IPS-NIHi7 (cell line): ENCODE measurements at regions not wholly inside any gene's neighbourhood (a gene's known extent, or its start where the extent isn't known, plus 50 kb on each side); places are given as distances from the start of the nearest gene placed in this dataset.

Experiments used
- DNase-seq: peaks from one replicate; pipeline ENCODE4 v3.0.0; 2012; ENCODE audit warnings: mixed read lengths; ENCODE audit errors: extremely low spot score

- no peak for DNase-seq
Measured at GRCh38 chr3:166243511-166243910, 406.3 kb upstream of the BCHE start.

- DNase-seq = no peak
Measured at GRCh38 chr3:166223120-166223519, 385.9 kb upstream of the BCHE start.

- no peak for DNase-seq
Measured at GRCh38 chr3:166211451-166211850, 374.2 kb upstream of the BCHE start.

- no peak for DNase-seq
Measured at GRCh38 chr3:166209701-166210100, 372.5 kb upstream of the BCHE start.

- no peak for DNase-seq
Measured at GRCh38 chr3:166205158-166205557, 367.9 kb upstream of the BCHE start.

GRCh38 chr3:166201476-166201875, 364.3 kb upstream of the BCHE start:
- DNase-seq = no peak

GRCh38 chr3:166199491-166199890, 362.3 kb upstream of the BCHE start:
- DNase-seq = no peak

- DNase-seq = no peak
Measured at GRCh38 chr3:166195808-166196207, 358.6 kb upstream of the BCHE start.

- DNase-seq = no peak
Measured at GRCh38 chr3:166191411-166191810, 354.2 kb upstream of the BCHE start.

GRCh38 chr3:166190360-166190759, 353.1 kb upstream of the BCHE start:
- DNase-seq = no peak

GRCh38 chr3:166187237-166187636, 350.0 kb upstream of the BCHE start:
- DNase-seq = no peak

- no peak for DNase-seq
Measured at GRCh38 chr3:166186003-166186402, 348.8 kb upstream of the BCHE start.

- DNase-seq = no peak
Measured at GRCh38 chr3:166177130-166177529, 339.9 kb upstream of the BCHE start.

GRCh38 chr3:166171695-166172094, 334.5 kb upstream of the BCHE start:
- no peak for DNase-seq

- DNase-seq = no peak
Measured at GRCh38 chr3:166169681-166170080, 332.5 kb upstream of the BCHE start.

GRCh38 chr3:166127969-166128368, 290.7 kb upstream of the BCHE start:
- DNase-seq = no peak

GRCh38 chr3:166125179-166125578, 288.0 kb upstream of the BCHE start:
- no peak for DNase-seq

GRCh38 chr3:166123576-166123975, 286.4 kb upstream of the BCHE start:
- DNase-seq = no peak

- no peak for DNase-seq
Measured at GRCh38 chr3:166123088-166123487, 285.9 kb upstream of the BCHE start.

GRCh38 chr3:166118049-166118448, 280.8 kb upstream of the BCHE start:
- DNase-seq = no peak

- DNase-seq = no peak
Measured at GRCh38 chr3:166114448-166114847, 277.2 kb upstream of the BCHE start.

GRCh38 chr3:166111562-166111961, 274.3 kb upstream of the BCHE start:
- no peak for DNase-seq

GRCh38 chr3:166110102-166110501, 272.9 kb upstream of the BCHE start:
- no peak for DNase-seq

- no peak for DNase-seq
Measured at GRCh38 chr3:166104938-166105337, 267.7 kb upstream of the BCHE start.

GRCh38 chr3:166100730-166101129, 263.5 kb upstream of the BCHE start:
- DNase-seq = no peak
